ENCODE measurements at regions not wholly inside any gene's neighbourhood (a gene's known extent, or its start where the extent isn't known, plus 50 kb on each side); places are given as distances from the start of the nearest gene placed in this dataset.

DNA sequence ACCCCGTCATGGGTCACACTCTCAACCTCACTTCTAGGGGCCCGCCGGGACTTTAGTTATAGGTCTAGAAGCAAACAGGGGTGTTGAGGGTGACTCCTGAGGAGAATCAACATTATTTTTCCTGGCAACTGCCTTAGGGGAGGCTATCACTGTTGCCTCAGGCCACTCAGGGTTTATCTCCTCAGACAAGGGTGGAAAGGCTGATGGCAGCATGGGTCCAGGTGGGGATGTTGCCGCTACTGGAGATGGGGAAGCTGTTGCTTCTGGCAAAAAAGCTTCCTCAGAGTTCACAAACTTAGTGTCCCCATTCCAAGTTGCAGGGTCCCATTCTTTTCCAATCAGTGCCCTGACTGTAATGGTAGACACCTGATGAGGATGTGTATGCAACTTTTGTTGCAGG, 467.4 kb upstream of the RGS6 start:
- TF ChIP-seq POLR2A (IDR thresholded peaks at IDR 0.05): no peak
- TF ChIP-seq, protein P1, sequence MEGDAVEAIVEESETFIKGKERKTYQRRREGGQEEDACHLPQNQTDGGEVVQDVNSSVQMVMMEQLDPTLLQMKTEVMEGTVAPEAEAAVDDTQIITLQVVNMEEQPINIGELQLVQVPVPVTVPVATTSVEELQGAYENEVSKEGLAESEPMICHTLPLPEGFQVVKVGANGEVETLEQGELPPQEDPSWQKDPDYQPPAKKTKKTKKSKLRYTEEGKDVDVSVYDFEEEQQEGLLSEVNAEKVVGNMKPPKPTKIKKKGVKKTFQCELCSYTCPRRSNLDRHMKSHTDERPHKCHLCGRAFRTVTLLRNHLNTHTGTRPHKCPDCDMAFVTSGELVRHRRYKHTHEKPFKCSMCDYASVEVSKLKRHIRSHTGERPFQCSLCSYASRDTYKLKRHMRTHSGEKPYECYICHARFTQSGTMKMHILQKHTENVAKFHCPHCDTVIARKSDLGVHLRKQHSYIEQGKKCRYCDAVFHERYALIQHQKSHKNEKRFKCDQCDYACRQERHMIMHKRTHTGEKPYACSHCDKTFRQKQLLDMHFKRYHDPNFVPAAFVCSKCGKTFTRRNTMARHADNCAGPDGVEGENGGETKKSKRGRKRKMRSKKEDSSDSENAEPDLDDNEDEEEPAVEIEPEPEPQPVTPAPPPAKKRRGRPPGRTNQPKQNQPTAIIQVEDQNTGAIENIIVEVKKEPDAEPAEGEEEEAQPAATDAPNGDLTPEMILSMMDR (IDR thresholded peaks at IDR 0.05): no peak

Measured in prostate gland (tissue), 2 donors.